Glomerular visceral epithelial cell (primary cell): ENCODE measurements at regions not wholly inside any gene's neighbourhood (a gene's known extent, or its start where the extent isn't known, plus 50 kb on each side); places are given as distances from the start of the nearest gene placed in this dataset.
A peak's percentile ranks its signal among the peaks of the same experiment; 100 is the strongest.

Source experiments
- DNase-seq: peaks from one replicate; pipeline ENCODE4 v3.0.0-alpha.2; 2016; ENCODE audit errors: extremely low spot score

GRCh38 chr1:79787631-79788030, 781.1 kb upstream of the ADGRL4 start:
- no peak for DNase-seq

GRCh38 chr1:79785964-79786363, 779.4 kb upstream of the ADGRL4 start:
- DNase-seq, result no peak

- no peak for DNase-seq
Observed at GRCh38 chr1:79785561-79785960, 779.0 kb upstream of the ADGRL4 start.

- no peak for DNase-seq
Observed at GRCh38 chr1:79781261-79781660, 774.7 kb upstream of the ADGRL4 start.

- no peak for DNase-seq
Observed at GRCh38 chr1:79777481-79778219, 771.1 kb upstream of the ADGRL4 start.

GRCh38 chr1:79775402-79775801, 768.9 kb upstream of the ADGRL4 start:
- DNase-seq, result no peak

GRCh38 chr1:79773385-79773784, 766.9 kb upstream of the ADGRL4 start:
- DNase-seq, result no peak

GRCh38 chr1:79762461-79762860, 755.9 kb upstream of the ADGRL4 start:
- DNase-seq, result no peak

GRCh38 chr1:79760531-79760930, 754.0 kb upstream of the ADGRL4 start:
- no peak for DNase-seq

- DNase-seq, result no peak
Observed at GRCh38 chr1:79749607-79750006, 743.1 kb upstream of the ADGRL4 start.

GRCh38 chr1:79745929-79746328, 739.4 kb upstream of the ADGRL4 start:
- DNase-seq, result no peak

GRCh38 chr1:79744746-79745145, 738.2 kb upstream of the ADGRL4 start:
- DNase-seq, result no peak

GRCh38 chr1:79741720-79742421, 735.3 kb upstream of the ADGRL4 start:
- DNase-seq, result no peak

- DNase-seq, result no peak
Observed at GRCh38 chr1:79738101-79738500, 731.6 kb upstream of the ADGRL4 start.

- DNase-seq, result no peak
Observed at GRCh38 chr1:79737193-79737592, 730.7 kb upstream of the ADGRL4 start.

GRCh38 chr1:79732950-79733349, 726.4 kb upstream of the ADGRL4 start:
- DNase-seq, result no peak

- no peak for DNase-seq
Observed at GRCh38 chr1:79726911-79727310, 720.4 kb upstream of the ADGRL4 start.

- DNase-seq, result no peak
Observed at GRCh38 chr1:79726321-79726720, 719.8 kb upstream of the ADGRL4 start.

GRCh38 chr1:79716447-79716846, 709.9 kb upstream of the ADGRL4 start:
- peak; percentile 25 for DNase-seq

- DNase-seq, result no peak
Observed at GRCh38 chr1:79714664-79715063, 708.1 kb upstream of the ADGRL4 start.

- peak; percentile 79 for DNase-seq
Observed at GRCh38 chr1:79711001-79711431, 704.5 kb upstream of the ADGRL4 start.

- DNase-seq, result no peak
Observed at GRCh38 chr1:79708646-79709265, 702.2 kb upstream of the ADGRL4 start.

GRCh38 chr1:79705218-79705617, 698.7 kb upstream of the ADGRL4 start:
- DNase-seq, result no peak
